ENCODE measurements at regions not wholly inside any gene's neighbourhood (a gene's known extent, or its start where the extent isn't known, plus 50 kb on each side); places are given as distances from the start of the nearest gene placed in this dataset.

DNA sequence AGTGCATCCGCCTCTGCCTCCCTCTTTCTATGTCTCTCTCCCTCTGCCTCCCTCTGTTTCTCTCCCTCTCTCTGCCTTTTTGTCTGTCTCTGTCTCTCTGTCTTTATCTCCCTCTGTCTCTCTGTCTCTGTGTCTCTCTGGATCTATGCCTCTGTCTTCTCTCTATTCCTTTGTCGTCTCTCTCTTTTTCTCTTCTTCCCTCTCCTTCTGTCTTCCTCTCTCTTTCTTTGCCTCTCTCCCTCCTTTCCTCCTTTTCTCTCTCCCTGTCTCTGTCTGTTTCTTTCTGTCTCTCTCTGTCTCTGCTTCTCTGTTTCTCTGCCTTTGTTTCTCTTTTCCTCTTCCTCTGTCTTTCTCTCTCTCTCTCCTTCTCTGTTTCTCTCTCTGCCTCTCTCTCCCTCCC is 678.8 kb upstream of the NRP1 start:
- TF ChIP-seq EZH2 (IDR thresholded peaks at IDR 0.05; ENCODE audit: low read length, missing control alignments): no peak
- TF ChIP-seq, protein P1, sequence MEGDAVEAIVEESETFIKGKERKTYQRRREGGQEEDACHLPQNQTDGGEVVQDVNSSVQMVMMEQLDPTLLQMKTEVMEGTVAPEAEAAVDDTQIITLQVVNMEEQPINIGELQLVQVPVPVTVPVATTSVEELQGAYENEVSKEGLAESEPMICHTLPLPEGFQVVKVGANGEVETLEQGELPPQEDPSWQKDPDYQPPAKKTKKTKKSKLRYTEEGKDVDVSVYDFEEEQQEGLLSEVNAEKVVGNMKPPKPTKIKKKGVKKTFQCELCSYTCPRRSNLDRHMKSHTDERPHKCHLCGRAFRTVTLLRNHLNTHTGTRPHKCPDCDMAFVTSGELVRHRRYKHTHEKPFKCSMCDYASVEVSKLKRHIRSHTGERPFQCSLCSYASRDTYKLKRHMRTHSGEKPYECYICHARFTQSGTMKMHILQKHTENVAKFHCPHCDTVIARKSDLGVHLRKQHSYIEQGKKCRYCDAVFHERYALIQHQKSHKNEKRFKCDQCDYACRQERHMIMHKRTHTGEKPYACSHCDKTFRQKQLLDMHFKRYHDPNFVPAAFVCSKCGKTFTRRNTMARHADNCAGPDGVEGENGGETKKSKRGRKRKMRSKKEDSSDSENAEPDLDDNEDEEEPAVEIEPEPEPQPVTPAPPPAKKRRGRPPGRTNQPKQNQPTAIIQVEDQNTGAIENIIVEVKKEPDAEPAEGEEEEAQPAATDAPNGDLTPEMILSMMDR (conservative IDR thresholded peaks at IDR 0.05 in 1 of 2, IDR thresholded peaks at IDR 0.05 in 1 of 2; ENCODE audit: low read depth in 1 of 2, low read length in 2 of 2): no peak
